IMR-90 (cell line): ENCODE measurements at regions not wholly inside any gene's neighbourhood (a gene's known extent, or its start where the extent isn't known, plus 50 kb on each side); places are given as distances from the start of the nearest gene placed in this dataset.

Experiments
- ATAC-seq: fragments of 200-7000 bp; cut with Tn5 transposase; 2 replicates; pipeline ENCODE4 v1.9.1; 2020; ENCODE audit warnings: low read depth, mild to moderate bottlenecking, moderate library complexity
- BruUV-seq: library from RNA; stranded (reverse); fragments of 400-500 nt; replicated peaks from 2 replicates; lab custom pipeline; 2021; lab: Mats Ljungman, UMichigan
- CTCF ChIA-PET: fragments of 300-600 bp; formaldehyde crosslinking; extraction: SDS; loops from one replicate; lab custom pipeline; 2021; ENCODE audit warnings: antibody characterized with exemption; lab: Yijun Ruan, JAX
- POLR2A ChIA-PET: fragments of 300-600 bp; sonication (Branson Sonifier 250); formaldehyde crosslinking; loops from one replicate; lab custom pipeline; 2022; ENCODE audit warnings: antibody characterized with exemption; ENCODE audit not compliant: unreplicated experiment; lab: Charles Lee
- DNase-seq: peaks from one replicate; pipeline ENCODE4 v3.0.0; 2013
- H2AFZ ChIP-seq: replicated peaks from 2 replicates; pipeline ENCODE3; 2013; ENCODE audit warnings: low read length, mild to moderate bottlenecking; ENCODE audit not compliant: poor library complexity
- H2AK5ac ChIP-seq: 2 replicates; pipeline ENCODE4 v1.6.1; 2013; ENCODE audit warnings: low read depth, low read length, inconsistent platforms
- H2AK9ac ChIP-seq: replicated peaks from 2 replicates; pipeline ENCODE3; 2013; ENCODE audit warnings: mild to moderate bottlenecking, low read depth, low read length, moderate library complexity; ENCODE audit not compliant: poor library complexity
- H2BK120ac ChIP-seq: 2 replicates; pipeline ENCODE4 v1.6.1; 2013; ENCODE audit warnings: low read depth, low read length, inconsistent platforms
- H2BK15ac ChIP-seq: 3 replicates; pipeline ENCODE4 v1.6.1; 2013; ENCODE audit warnings: low read depth, low read length, inconsistent platforms
- H2BK20ac ChIP-seq: 2 replicates; pipeline ENCODE4 v1.6.1; 2013; ENCODE audit warnings: low read depth, mild to moderate bottlenecking, inconsistent platforms, low read length, moderate library complexity
- H2BK5ac ChIP-seq: 2 replicates; pipeline ENCODE4 v1.6.1; 2013; ENCODE audit warnings: mild to moderate bottlenecking, low read depth, low read length, inconsistent platforms; ENCODE audit not compliant: poor library complexity, severe bottlenecking
- H3K14ac ChIP-seq: replicated peaks from 2 replicates; pipeline ENCODE4 v1.6.1; 2013; ENCODE audit warnings: low read depth, low read length, inconsistent platforms
- H3K18ac ChIP-seq: 2 replicates; pipeline ENCODE4 v1.6.1; 2013; ENCODE audit warnings: low read depth, low read length, control low read depth
- H3K23ac ChIP-seq: 2 replicates; pipeline ENCODE4 v1.6.1; 2013; ENCODE audit warnings: low read depth, low read length, inconsistent platforms
- H3K27ac ChIP-seq: 2 replicates; pipeline ENCODE4 v1.5.1; 2013; ENCODE audit warnings: mild to moderate bottlenecking, control low read depth, low read length; ENCODE audit not compliant: insufficient read depth
- H3K27me3 ChIP-seq: 2 replicates; pipeline ENCODE4 v1.6.1; 2013; ENCODE audit warnings: low read length; ENCODE audit not compliant: control insufficient read depth, insufficient read depth
- H3K36me3 ChIP-seq: 2 replicates; pipeline ENCODE4 v1.6.1; 2013; ENCODE audit warnings: low read length, mixed read lengths; ENCODE audit not compliant: control insufficient read depth, insufficient read depth
- H3K4ac ChIP-seq: 2 replicates; pipeline ENCODE4 v1.6.1; 2013; ENCODE audit warnings: low read depth, low read length, inconsistent platforms
- H3K4me1 ChIP-seq: 2 replicates; pipeline ENCODE4 v1.6.1; 2013; ENCODE audit warnings: low read length, mixed read lengths; ENCODE audit not compliant: control insufficient read depth, insufficient read depth
- H3K4me2 ChIP-seq: 2 replicates; pipeline ENCODE4 v1.6.1; 2013; ENCODE audit warnings: low read depth, mild to moderate bottlenecking, control low read depth, low read length, moderate library complexity
- H3K4me3 ChIP-seq: 2 replicates; pipeline ENCODE4 v1.5.1; 2013; ENCODE audit warnings: low read depth, mild to moderate bottlenecking, control low read depth, low read length, moderate library complexity; ENCODE audit not compliant: insufficient read depth
- H3K56ac ChIP-seq: 2 replicates; pipeline ENCODE4 v1.6.1; 2013; ENCODE audit warnings: low read length, inconsistent platforms; ENCODE audit not compliant: insufficient read depth; ENCODE audit errors: extremely low read depth
- H3K79me1 ChIP-seq, 2 experiments: 2 replicates each; pipeline ENCODE4 v1.6.1; 2013; ENCODE audit warnings: low read length in 2 of 2, inconsistent platforms in 1 of 2, low read depth in 1 of 2
- H3K9ac ChIP-seq: 2 replicates; pipeline ENCODE4 v1.6.1; 2013; ENCODE audit warnings: low read depth, low read length, control low read depth
- H3K9me1 ChIP-seq: 2 replicates; pipeline ENCODE4 v1.6.1; 2013; ENCODE audit warnings: low read length, inconsistent platforms; ENCODE audit not compliant: insufficient read depth
- H3K9me3 ChIP-seq: 2 replicates; pipeline ENCODE4 v1.6.1; 2013; ENCODE audit warnings: low read length; ENCODE audit not compliant: control insufficient read depth, insufficient read depth
- H4K20me1 ChIP-seq: 2 replicates; pipeline ENCODE4 v1.6.1; 2013; ENCODE audit warnings: low read length, inconsistent platforms; ENCODE audit not compliant: insufficient read depth
- H4K5ac ChIP-seq: 2 replicates; pipeline ENCODE4 v1.6.1; 2013; ENCODE audit warnings: mild to moderate bottlenecking, low read depth, low read length, control low read depth
- H4K8ac ChIP-seq, 2 experiments: 2 replicates each; pipeline ENCODE4 v1.6.1; 2013; ENCODE audit warnings: low read depth in 2 of 2, low read length in 2 of 2, control low read depth in 1 of 2, inconsistent platforms in 1 of 2
- H4K91ac ChIP-seq: 2 replicates; pipeline ENCODE4 v1.6.1; 2013; ENCODE audit warnings: low read depth, low read length, inconsistent platforms; ENCODE audit not compliant: insufficient read depth
- BHLHE40 ChIP-seq: fragments of 150-350 bp; IDR thresholded peaks from 2 replicates; pipeline ENCODE4 v1.6.1; 2016; ENCODE audit warnings: mild to moderate bottlenecking, low read depth, low read length
- CEBPB ChIP-seq: IDR thresholded peaks from 2 replicates; pipeline ENCODE4 v1.6.1; 2012; ENCODE audit warnings: low read depth, low read length, improper control_type of control experiment
- CHD1 ChIP-seq: IDR thresholded peaks from 2 replicates; pipeline ENCODE4 v1.6.1; 2012; ENCODE audit warnings: low read depth, low read length, improper control_type of control experiment
- FOS ChIP-seq: fragments of 150-350 bp; IDR thresholded peaks from 2 replicates; pipeline ENCODE4 v1.6.1; 2016; ENCODE audit warnings: low read depth, low read length
- MAFK ChIP-seq: IDR thresholded peaks from 2 replicates; pipeline ENCODE4 v1.6.1; 2012; ENCODE audit warnings: low read depth, low read length, improper control_type of control experiment
- MXI1 ChIP-seq: IDR thresholded peaks from 2 replicates; pipeline ENCODE4 v1.6.1; 2012; ENCODE audit warnings: low read depth, mild to moderate bottlenecking, low read length, moderate library complexity, borderline replicate concordance
- NFE2L2 ChIP-seq: fragments of 150-350 bp; IDR thresholded peaks from 2 replicates; pipeline ENCODE4 v1.6.1; 2016; ENCODE audit warnings: low read depth, mild to moderate bottlenecking, low read length
- POLR2A ChIP-seq: IDR thresholded peaks from 2 replicates; pipeline ENCODE4 v1.6.1; 2012; ENCODE audit warnings: mild to moderate bottlenecking, low read depth, low read length
- RAD21 ChIP-seq: IDR thresholded peaks from 2 replicates; pipeline ENCODE4 v1.6.1; 2012; ENCODE audit warnings: low read length, improper control_type of control experiment
- RCOR1 ChIP-seq: IDR thresholded peaks from 2 replicates; pipeline ENCODE4 v1.6.1; 2012; ENCODE audit warnings: mild to moderate bottlenecking, low read length, improper control_type of control experiment; ENCODE audit not compliant: insufficient replicate concordance
- RFX5 ChIP-seq: IDR thresholded peaks from 2 replicates; pipeline ENCODE4 v1.8.0; 2012; ENCODE audit warnings: low read depth, mild to moderate bottlenecking, low read length, moderate library complexity
- SMC3 ChIP-seq: fragments of 150-350 bp; IDR thresholded peaks from 2 replicates; pipeline ENCODE4 v1.6.1; 2016; ENCODE audit warnings: low read depth, mild to moderate bottlenecking, antibody characterized with exemption, low read length, moderate library complexity
- WGBS, 2 experiments: methylation state at CpG; one replicate each; pipeline versions ENCODE4 v1.1.5 to v1.1.7; 2013; ENCODE audit warnings: missing lambda C conversion rate in 2 of 2; ENCODE audit not compliant: insufficient read length in 1 of 2; ENCODE audit errors: extremely low coverage in 2 of 2; 5-methylcytosine and 5-hydroxymethylcytosine counted together
- dilution Hi-C: fragments of 300-500 bp; cut with HindIII; formaldehyde crosslinking; loops from one replicate; pipeline ENCODE4 v1.14.3; 2018; ENCODE audit warnings: low sequenced_read_pairs; ENCODE audit not compliant: unreplicated experiment
- in situ Hi-C: fragments of 300-500 bp; cut with MboI; formaldehyde crosslinking; loops from 3 replicates; pipeline ENCODE4 v1.14.3; 2019; ENCODE audit warnings: low sequenced_read_pairs, inconsistent platforms, mixed read lengths
- intact Hi-C: fragments of 100-400 bp; cut with micrococcal nuclease; formaldehyde crosslinking; loops from 2 replicates; pipeline ENCODE4 v1.10.0; 2022
- TF ChIP-seq, protein P1 (sequence below): fragments of 150-350 bp; IDR thresholded peaks from 2 replicates; pipeline ENCODE4 v1.6.1; 2017; ENCODE audit warnings: mild to moderate bottlenecking, antibody characterized with exemption, low read length, low read depth

DNA sequence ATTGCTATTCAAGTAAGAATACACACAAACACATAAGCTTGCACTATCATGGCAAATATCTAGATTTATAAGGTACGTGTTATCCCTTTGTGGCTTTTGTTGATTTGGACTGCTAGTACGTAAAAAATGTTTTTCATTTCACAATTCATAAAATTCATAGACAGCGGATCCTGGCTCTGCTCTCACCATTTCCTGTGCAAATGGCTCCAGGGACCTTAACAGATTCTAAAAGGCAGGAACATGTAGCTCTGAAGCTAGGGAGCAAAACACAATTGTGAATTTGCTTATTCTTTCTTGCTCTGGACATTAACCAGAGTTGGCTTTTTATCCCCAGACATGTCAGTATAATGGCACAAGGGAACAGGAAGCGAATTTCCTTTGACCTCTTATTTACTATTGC, 1019.9 kb upstream of the WWC1 start:
- intact Hi-C loops (no loop called here), dilution Hi-C loops (no loop called here), in situ Hi-C loops (no loop called here)
- H3K9me1 ChIP-seq = no peaks in the 10 kb centered on the region
- no peaks in the 10 kb centered on the region for H3K27me3 ChIP-seq
- no peak overlapping the region for H2BK15ac ChIP-seq
- BruUV-seq = no TSS peak
- no peak overlapping the region for H2AK9ac ChIP-seq
- H3K4me2 ChIP-seq = no peak overlapping the region
- H2BK20ac ChIP-seq = no peak overlapping the region
- H4K8ac ChIP-seq = no peak overlapping the region
- H3K4me1 ChIP-seq = no peaks in the 10 kb centered on the region
- H3K36me3 ChIP-seq = no peaks in the 10 kb centered on the region
- no peak overlapping the region for H3K23ac ChIP-seq
- H3K9ac ChIP-seq = no peak overlapping the region
- no peak overlapping the region for H3K14ac ChIP-seq
- no peak for DNase-seq
- ChIA-PET CTCF (interaction anchor here (1.6 kb wide), 1 partner anchor 11 kb away, joined by 5 read pairs; no protein-coding TSS in a partner anchor), POLR2A (no interaction called here)
- H4K91ac ChIP-seq = no peak overlapping the region
- TF ChIP-seq CHD1 = no peak
- TF ChIP-seq, protein P1, sequence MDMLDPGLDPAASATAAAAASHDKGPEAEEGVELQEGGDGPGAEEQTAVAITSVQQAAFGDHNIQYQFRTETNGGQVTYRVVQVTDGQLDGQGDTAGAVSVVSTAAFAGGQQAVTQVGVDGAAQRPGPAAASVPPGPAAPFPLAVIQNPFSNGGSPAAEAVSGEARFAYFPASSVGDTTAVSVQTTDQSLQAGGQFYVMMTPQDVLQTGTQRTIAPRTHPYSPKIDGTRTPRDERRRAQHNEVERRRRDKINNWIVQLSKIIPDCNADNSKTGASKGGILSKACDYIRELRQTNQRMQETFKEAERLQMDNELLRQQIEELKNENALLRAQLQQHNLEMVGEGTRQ = no peak
- no peak for TF ChIP-seq MAFK
- TF ChIP-seq MXI1 = no peak
- TF ChIP-seq RAD21 = no peak
- no peak for TF ChIP-seq SMC3
- no peak for TF ChIP-seq POLR2A
- TF ChIP-seq CEBPB = no peak
- TF ChIP-seq NFE2L2 = no peak
- TF ChIP-seq FOS = no peak
- TF ChIP-seq BHLHE40 = no peak
- no peak for TF ChIP-seq RCOR1
- no peak for TF ChIP-seq RFX5
- no peaks in the 10 kb centered on the region for H3K79me1 ChIP-seq
- H2BK5ac ChIP-seq = no peak overlapping the region
- no peak overlapping the region for H2AFZ ChIP-seq
- no peak overlapping the region for H4K5ac ChIP-seq
- no CpG with 5 or more reads among the region's 4 CpGs for WGBS, 2 experiments
- no peak overlapping the region for H3K18ac ChIP-seq
- no peak overlapping the region for H3K27ac ChIP-seq
- H2AK5ac ChIP-seq = no peak overlapping the region
- no peak overlapping the region for H3K4ac ChIP-seq
- H3K56ac ChIP-seq = no peak overlapping the region
- no peaks in the 10 kb centered on the region for H3K9me3 ChIP-seq
- H4K20me1 ChIP-seq = no peaks in the 10 kb centered on the region
- no peak overlapping the region for H2BK120ac ChIP-seq
- ATAC-seq = no peak
- no peak overlapping the region for H3K4me3 ChIP-seq
